ENCODE measurements at regions not wholly inside any gene's neighbourhood (a gene's known extent, or its start where the extent isn't known, plus 50 kb on each side); places are given as distances from the start of the nearest gene placed in this dataset.

DNA sequence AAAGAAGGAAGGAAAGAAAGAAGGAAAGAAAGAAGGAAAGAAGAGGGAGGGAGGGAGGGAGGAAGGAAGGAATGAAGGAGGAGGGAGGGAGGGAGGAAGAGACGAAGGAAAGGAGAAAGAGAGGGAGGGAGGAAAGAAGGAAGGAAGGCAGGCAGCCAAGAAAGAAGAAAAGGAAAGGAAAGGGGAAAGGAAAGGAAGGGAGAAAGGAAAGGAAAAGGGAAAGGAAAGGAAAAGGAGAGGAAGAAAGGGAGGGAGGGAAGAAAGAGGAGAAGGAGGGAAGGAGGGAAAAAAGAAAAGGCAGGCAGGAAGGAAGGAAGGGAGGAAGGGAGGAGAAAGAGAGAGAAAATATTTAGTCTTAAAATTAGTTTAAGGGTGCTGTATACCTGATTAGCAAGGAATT is 704.1 kb downstream of the LUZP2 start:
- Histone ChIP-seq H3K27me3 (ENCODE audit: control insufficient read depth, insufficient read depth, low read length) (no peaks in the 10 kb centered on the region), H3K4me2 (ENCODE audit: extremely low read depth, insufficient read depth, low read length) (no peak overlapping the region), H3K36me3 (ENCODE audit: control insufficient read depth, insufficient read depth, low read length) (no peaks in the 10 kb centered on the region), H3K9ac (ENCODE audit: insufficient read depth, low read length) (no peak overlapping the region), H3K27ac (ENCODE audit: insufficient read depth, low read length) (no peak overlapping the region), H3K9me3 (ENCODE audit: control insufficient read depth, insufficient read depth, low read depth, low read length) (no peaks in the 10 kb centered on the region), H3K4me3 (replicated peaks in 1 of 4; ENCODE audit: control extremely low read depth in 1 of 4, insufficient read depth in 1 of 4, low read depth in 3 of 4, low read length in 4 of 4) (no peak overlapping the region), H4K20me1 (ENCODE audit: control insufficient read depth, extremely low read depth, insufficient read depth, low read length) (no peaks in the 10 kb centered on the region), H3K4me1 (ENCODE audit: control insufficient read depth, extremely low read depth, insufficient read depth, low read length) (no peaks in the 10 kb centered on the region), H3K79me2 (ENCODE audit: control insufficient read depth, insufficient read depth, low read length) (no peaks in the 10 kb centered on the region), H2AFZ (ENCODE audit: low read length) (no peak overlapping the region)
- DNase-seq (ENCODE audit: low read depth in 2 of 2) = no peak
- TF ChIP-seq, protein P1, sequence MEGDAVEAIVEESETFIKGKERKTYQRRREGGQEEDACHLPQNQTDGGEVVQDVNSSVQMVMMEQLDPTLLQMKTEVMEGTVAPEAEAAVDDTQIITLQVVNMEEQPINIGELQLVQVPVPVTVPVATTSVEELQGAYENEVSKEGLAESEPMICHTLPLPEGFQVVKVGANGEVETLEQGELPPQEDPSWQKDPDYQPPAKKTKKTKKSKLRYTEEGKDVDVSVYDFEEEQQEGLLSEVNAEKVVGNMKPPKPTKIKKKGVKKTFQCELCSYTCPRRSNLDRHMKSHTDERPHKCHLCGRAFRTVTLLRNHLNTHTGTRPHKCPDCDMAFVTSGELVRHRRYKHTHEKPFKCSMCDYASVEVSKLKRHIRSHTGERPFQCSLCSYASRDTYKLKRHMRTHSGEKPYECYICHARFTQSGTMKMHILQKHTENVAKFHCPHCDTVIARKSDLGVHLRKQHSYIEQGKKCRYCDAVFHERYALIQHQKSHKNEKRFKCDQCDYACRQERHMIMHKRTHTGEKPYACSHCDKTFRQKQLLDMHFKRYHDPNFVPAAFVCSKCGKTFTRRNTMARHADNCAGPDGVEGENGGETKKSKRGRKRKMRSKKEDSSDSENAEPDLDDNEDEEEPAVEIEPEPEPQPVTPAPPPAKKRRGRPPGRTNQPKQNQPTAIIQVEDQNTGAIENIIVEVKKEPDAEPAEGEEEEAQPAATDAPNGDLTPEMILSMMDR (conservative IDR thresholded peaks at IDR 0.05 in 1 of 2, IDR thresholded peaks at IDR 0.05 in 1 of 2; ENCODE audit: low read depth in 1 of 2, low read length in 2 of 2) = no peak
- TF ChIP-seq EZH2 (IDR thresholded peaks at IDR 0.05; ENCODE audit: low read length, missing control alignments) = no peak

DNA sequence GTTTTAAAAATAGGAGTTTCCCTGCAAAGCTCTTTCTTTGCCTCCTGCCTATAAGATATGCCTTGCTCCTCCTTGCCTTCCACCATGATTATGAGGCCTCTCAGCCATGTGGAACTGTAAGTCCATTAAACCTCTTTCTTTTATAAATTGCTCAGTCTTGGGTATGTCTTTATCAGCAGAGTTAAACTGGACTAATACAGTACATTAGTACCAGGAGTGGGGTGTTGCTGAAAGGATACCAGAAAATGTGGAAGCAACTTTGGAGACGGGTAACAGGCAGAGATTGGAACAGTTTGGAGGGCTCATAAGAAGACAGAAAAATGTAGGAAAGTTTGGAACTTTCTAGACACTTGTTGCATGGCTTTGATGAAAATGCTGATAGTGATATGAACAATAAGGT is 709.9 kb downstream of the LUZP2 start:
- Histone ChIP-seq H3K4me3 (replicated peaks in 1 of 4; ENCODE audit: control extremely low read depth in 1 of 4, insufficient read depth in 1 of 4, low read depth in 3 of 4, low read length in 4 of 4) (no peak overlapping the region), H4K20me1 (ENCODE audit: control insufficient read depth, extremely low read depth, insufficient read depth, low read length) (no peaks in the 10 kb centered on the region), H3K4me1 (ENCODE audit: control insufficient read depth, extremely low read depth, insufficient read depth, low read length) (no peaks in the 10 kb centered on the region), H3K27ac (ENCODE audit: insufficient read depth, low read length) (no peak overlapping the region), H3K9ac (ENCODE audit: insufficient read depth, low read length) (no peak overlapping the region), H3K27me3 (ENCODE audit: control insufficient read depth, insufficient read depth, low read length) (no peaks in the 10 kb centered on the region), H3K4me2 (ENCODE audit: extremely low read depth, insufficient read depth, low read length) (no peak overlapping the region), H2AFZ (ENCODE audit: low read length) (no peak overlapping the region), H3K79me2 (ENCODE audit: control insufficient read depth, insufficient read depth, low read length) (no peaks in the 10 kb centered on the region), H3K9me3 (ENCODE audit: control insufficient read depth, insufficient read depth, low read depth, low read length) (no peaks in the 10 kb centered on the region), H3K36me3 (ENCODE audit: control insufficient read depth, insufficient read depth, low read length) (no peaks in the 10 kb centered on the region)
- no peak for DNase-seq (ENCODE audit: low read depth in 2 of 2)
- no peak for TF ChIP-seq EZH2 (IDR thresholded peaks at IDR 0.05; ENCODE audit: low read length, missing control alignments)
- TF ChIP-seq, protein P1 (conservative IDR thresholded peaks at IDR 0.05 in 1 of 2, IDR thresholded peaks at IDR 0.05 in 1 of 2; ENCODE audit: low read depth in 1 of 2, low read length in 2 of 2) = no peak

DNA sequence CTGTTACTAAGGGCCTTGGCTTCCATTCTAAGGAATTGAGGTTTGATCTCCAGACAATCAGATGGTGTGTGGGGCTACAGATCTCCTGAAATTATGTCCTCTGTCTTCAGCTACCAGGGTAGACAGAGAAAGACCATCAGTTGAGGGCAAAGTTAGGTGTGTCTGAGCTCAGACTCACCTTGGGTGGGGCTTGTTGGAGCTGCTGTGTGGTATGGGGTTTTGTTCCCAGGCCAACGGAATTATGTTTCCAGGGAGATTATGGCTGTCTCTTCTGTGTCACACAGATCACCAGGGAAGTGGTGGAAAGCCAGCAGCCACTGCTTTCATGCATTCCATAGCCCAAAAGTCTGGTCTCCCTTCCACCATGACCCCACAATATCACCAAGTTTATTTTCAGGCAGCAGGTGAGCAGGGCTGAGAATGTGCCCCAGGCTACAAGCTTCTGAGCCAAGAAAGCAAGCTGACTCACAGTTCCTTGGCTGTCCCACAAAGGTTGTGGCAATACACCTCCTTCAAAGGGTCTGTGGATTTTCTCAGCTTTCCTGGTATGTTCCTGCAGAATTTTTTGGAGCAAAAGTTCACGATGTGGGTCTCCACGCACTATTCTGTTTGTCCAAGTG is 714.9 kb downstream of the LUZP2 start:
- no peak overlapping the region for H3K4me3 ChIP-seq (replicated peaks in 1 of 4; ENCODE audit: control extremely low read depth in 1 of 4, insufficient read depth in 1 of 4, low read depth in 3 of 4, low read length in 4 of 4)
- TF ChIP-seq, protein P1 (conservative IDR thresholded peaks at IDR 0.05 in 1 of 2, IDR thresholded peaks at IDR 0.05 in 1 of 2; ENCODE audit: low read depth in 1 of 2, low read length in 2 of 2) = no peak
- no peaks in the 10 kb centered on the region for H3K9me3 ChIP-seq (ENCODE audit: control insufficient read depth, insufficient read depth, low read depth, low read length)
- no peak overlapping the region for H3K4me2 ChIP-seq (ENCODE audit: extremely low read depth, insufficient read depth, low read length)
- no peak overlapping the region for H3K27ac ChIP-seq (ENCODE audit: insufficient read depth, low read length)
- H2AFZ ChIP-seq (ENCODE audit: low read length) = no peak overlapping the region
- H3K9ac ChIP-seq (ENCODE audit: insufficient read depth, low read length) = no peak overlapping the region
- no peak for DNase-seq (ENCODE audit: low read depth in 2 of 2)
- no peaks in the 10 kb centered on the region for H3K27me3 ChIP-seq (ENCODE audit: control insufficient read depth, insufficient read depth, low read length)
- no peaks in the 10 kb centered on the region for H3K79me2 ChIP-seq (ENCODE audit: control insufficient read depth, insufficient read depth, low read length)
- no peaks in the 10 kb centered on the region for H3K36me3 ChIP-seq (ENCODE audit: control insufficient read depth, insufficient read depth, low read length)
- no peaks in the 10 kb centered on the region for H4K20me1 ChIP-seq (ENCODE audit: control insufficient read depth, extremely low read depth, insufficient read depth, low read length)
- H3K4me1 ChIP-seq (ENCODE audit: control insufficient read depth, extremely low read depth, insufficient read depth, low read length) = no peaks in the 10 kb centered on the region

Measured in fibroblast of lung (primary cell).